ENCODE measurements at regions not wholly inside any gene's neighbourhood (a gene's known extent, or its start where the extent isn't known, plus 50 kb on each side); places are given as distances from the start of the nearest gene placed in this dataset.

GRCh38 chr4:43855283-43855682 lies 593.3 kb downstream of the KCTD8 start:
- H3K36me3 ChIP-seq = no peaks in the 10 kb centered on the region
- peaks cover 0 to 9% (median 4%) of the 10 kb centered on the region in 8 donors for H3K9me3 ChIP-seq
- TF ChIP-seq POLR2A (IDR thresholded peaks at IDR 0.05) (no peak), POLR2AphosphoS5 (IDR thresholded peaks at IDR 0.05) (no peak), CTCF (IDR thresholded peaks at IDR 0.05 in 8 of 11, conservative IDR thresholded peaks at IDR 0.05 in 3 of 11) (no peak)
- no peak overlapping the region for H3K27ac ChIP-seq
- H3K4me3 ChIP-seq = no peak overlapping the region
- 63 to 82% (median 77%) methylated on average over 2 of the region's 2 CpGs for WGBS, 5 donors
- no peaks in the 10 kb centered on the region for H3K4me1 ChIP-seq
- H3K27me3 ChIP-seq (replicated peaks in 1 of 7) = no peaks in the 10 kb centered on the region
- intact Hi-C loops (cut with DNase I; ENCODE audit: low total_unique reads) = no loop called here
- no peak for DNase-seq

- WGBS, 5 donors = 65 to 84% (median 69%) methylated on average over 5 of the region's 5 CpGs
- Histone ChIP-seq H3K36me3 (no peaks in the 10 kb centered on the region), H3K9me3 (peaks cover 0 to 6% (median 0%) of the 10 kb centered on the region in 8 donors), H3K4me3 (no peak overlapping the region), H3K27ac (no peak overlapping the region), H3K4me1 (no peaks in the 10 kb centered on the region), H3K27me3 (replicated peaks in 1 of 7) (no peaks in the 10 kb centered on the region)
- TF ChIP-seq POLR2AphosphoS5 (IDR thresholded peaks at IDR 0.05) (no peak), CTCF (IDR thresholded peaks at IDR 0.05 in 8 of 11, conservative IDR thresholded peaks at IDR 0.05 in 3 of 11) (no peak), POLR2A (IDR thresholded peaks at IDR 0.05) (no peak)
- intact Hi-C loops (cut with DNase I; ENCODE audit: low total_unique reads) = no loop called here
- no peak for DNase-seq
Observed at GRCh38 chr4:43864616-43865146, 583.9 kb downstream of the KCTD8 start.

GRCh38 chr4:43867908-43868307 lies 580.7 kb downstream of the KCTD8 start:
- WGBS, 5 donors = 75 to 85% (median 77%) methylated on average over 2 of the region's 2 CpGs
- H3K27ac ChIP-seq = no peak overlapping the region
- DNase-seq = no peak
- H3K36me3 ChIP-seq = no peaks in the 10 kb centered on the region
- peaks cover 0 to 20% (median 8%) of the 10 kb centered on the region in 8 donors for H3K9me3 ChIP-seq
- TF ChIP-seq POLR2AphosphoS5 (IDR thresholded peaks at IDR 0.05) (no peak), POLR2A (IDR thresholded peaks at IDR 0.05) (no peak), CTCF (IDR thresholded peaks at IDR 0.05 in 8 of 11, conservative IDR thresholded peaks at IDR 0.05 in 3 of 11) (no peak)
- H3K27me3 ChIP-seq (replicated peaks in 1 of 7) = no peaks in the 10 kb centered on the region
- H3K4me3 ChIP-seq = no peak overlapping the region
- intact Hi-C loops (cut with DNase I; ENCODE audit: low total_unique reads) = no loop called here
- H3K4me1 ChIP-seq = no peaks in the 10 kb centered on the region

- DNase-seq = no peak
- 70 to 73% (median 73%) methylated on average over 4 of the region's 4 CpGs for WGBS, 5 donors
- H3K27ac ChIP-seq = no peak overlapping the region
- H3K36me3 ChIP-seq = no peaks in the 10 kb centered on the region
- H3K4me3 ChIP-seq = no peak overlapping the region
- TF ChIP-seq POLR2AphosphoS5 (IDR thresholded peaks at IDR 0.05) (no peak), CTCF (IDR thresholded peaks at IDR 0.05 in 8 of 11, conservative IDR thresholded peaks at IDR 0.05 in 3 of 11) (no peak)
- peaks cover 0 to 16% (median 7%) of the 10 kb centered on the region in 8 donors for H3K9me3 ChIP-seq
- intact Hi-C loops (cut with DNase I; ENCODE audit: low total_unique reads) = no loop called here
- no peaks in the 10 kb centered on the region for H3K4me1 ChIP-seq
- no peaks in the 10 kb centered on the region for H3K27me3 ChIP-seq (replicated peaks in 1 of 7)
Observed at GRCh38 chr4:43875655-43876054, 573.0 kb downstream of the KCTD8 start.
